DMS 273 (cell line): ENCODE measurements at regions not wholly inside any gene's neighbourhood (a gene's known extent, or its start where the extent isn't known, plus 50 kb on each side); places are given as distances from the start of the nearest gene placed in this dataset.
"Not testable (repeated sequence)": the region's sequence is repeated elsewhere in the genome, so short reads cannot be mapped to it uniquely, and the experiment has no call there.

Experiments used
- DNase-seq: peaks from one replicate; lab custom pipeline; 2025; ENCODE audit not compliant: unreplicated experiment; lab: John Stamatoyannopoulos, UW

DNA sequence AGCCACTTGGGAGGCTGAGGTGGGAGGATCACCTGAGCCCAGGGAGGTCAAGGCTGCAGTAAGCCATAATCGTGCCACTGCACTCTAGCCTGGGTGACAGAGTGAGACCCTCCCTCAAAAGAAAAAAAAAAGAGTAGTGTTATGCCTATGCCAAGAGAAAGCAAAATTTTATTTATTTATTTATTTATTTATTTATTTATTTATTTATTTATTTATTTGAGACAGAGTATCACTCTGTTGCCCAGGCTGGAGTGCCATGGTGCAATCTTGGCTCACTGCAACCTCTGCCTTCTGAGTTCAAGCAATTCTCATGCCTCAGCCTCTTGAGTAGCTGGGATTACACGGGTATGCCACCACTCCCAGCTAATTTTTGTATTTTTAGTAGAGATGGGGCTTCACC, 72.6 kb upstream of the RAPGEF2 start:
- not testable (repeated sequence) for DNase-seq

DNA sequence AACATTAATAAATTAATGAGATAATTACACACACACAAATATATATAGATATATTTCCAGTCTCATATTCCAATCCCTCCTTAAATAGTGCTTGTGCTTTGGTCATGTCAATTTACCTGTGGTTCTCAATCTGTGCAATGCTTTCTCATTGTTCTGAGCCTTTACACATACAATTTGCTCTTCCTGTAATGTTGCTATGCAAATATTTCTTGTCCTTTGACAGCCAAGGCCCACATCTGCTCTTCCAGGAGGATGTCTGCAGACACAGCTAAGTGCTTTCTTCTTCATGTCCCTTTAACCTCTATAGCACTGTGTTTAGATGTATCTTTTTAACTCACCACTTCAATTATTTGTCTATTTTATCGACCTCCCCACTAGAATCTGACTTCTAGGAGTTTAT, 67.3 kb upstream of the RAPGEF2 start:
- DNase-seq: no peak

DNA sequence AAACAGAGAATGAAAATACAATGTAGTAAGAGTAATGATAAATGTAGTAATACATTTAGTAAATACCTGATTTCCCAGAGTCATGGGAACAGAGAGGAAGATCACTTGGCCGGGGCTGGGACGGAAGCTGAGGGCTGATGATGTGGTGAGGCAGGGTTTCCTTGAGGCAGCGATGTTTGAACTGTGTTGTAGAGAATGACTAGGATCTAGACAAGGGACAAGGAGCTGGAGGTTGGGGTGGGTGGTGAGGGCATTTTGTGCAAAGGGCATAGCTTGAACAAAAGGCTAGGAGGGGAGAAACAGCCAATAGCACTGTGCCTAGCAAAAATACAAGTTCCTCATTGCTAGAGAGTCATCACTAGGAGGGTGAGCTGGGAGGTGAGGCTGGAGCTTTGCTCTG, 64.3 kb upstream of the RAPGEF2 start:
- DNase-seq: no peak

DNA sequence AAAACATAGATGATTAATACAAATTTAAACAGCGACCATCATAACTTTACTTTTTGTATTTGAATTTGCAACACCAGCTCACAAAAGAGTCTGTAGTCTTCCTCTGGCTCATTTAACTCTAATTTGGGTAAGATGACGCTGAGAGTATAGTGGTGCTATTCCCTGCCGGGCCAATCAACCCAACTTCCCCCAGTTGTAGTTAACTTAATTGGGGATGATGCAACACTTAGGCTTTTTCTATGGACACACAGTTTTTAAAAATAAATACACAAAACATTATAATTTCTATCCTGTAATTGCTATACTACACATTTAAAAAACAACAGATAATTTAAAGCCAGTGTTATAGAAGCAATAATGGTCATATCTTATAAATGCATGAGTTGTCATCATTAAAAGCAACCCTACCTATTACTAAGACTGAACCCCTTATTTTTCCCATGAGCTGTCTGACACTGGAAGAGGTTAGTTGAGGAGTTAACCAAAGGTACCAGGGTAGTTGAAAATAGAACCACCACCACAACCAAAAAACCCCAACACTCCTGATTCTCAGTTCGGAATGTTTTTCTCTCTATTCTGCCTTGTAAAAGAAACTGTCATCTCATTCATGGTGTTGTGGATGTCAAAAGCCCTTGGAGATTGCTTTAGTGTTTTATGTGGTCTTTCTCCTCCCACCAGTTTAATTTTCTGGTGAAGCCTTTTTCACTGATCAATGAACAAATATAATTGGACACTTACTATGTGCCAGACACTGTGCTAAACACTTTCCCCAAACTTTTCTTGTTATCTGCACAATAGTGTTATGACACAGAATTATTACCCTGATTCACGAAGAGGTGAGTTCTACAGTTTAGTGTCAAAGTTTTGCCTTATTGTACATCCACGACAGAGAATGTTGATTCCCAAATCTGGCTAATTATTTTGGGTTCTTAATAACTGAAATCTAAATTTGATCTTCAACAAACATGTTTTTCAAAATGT, 61.5 kb upstream of the RAPGEF2 start:
- no peak for DNase-seq

DNA sequence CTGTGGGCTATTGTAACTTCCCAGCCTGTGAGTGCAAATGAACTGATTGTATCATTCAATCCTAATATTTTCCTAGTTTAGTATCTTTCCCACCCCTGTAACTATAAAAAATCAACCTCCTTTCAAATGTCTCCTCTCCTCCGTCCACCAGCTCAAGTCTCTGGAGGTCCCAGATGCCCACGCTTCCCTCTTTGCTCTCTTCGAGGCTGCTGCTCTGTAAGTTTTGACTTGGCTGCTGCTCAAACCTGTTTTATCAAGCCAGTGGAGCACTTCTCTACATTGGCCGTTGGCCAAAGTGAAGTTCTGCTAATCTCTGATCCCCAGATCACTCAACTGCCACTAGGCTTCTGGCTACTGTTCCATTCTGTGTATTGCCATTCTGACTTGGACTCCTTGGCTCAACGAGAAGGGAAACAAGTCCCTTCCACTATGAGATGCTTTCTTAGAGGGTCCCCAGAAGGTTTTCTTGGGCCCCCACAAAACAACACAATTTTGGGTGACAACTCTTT, 60.7 kb upstream of the RAPGEF2 start:
- peak; percentile 74 for DNase-seq

DNA sequence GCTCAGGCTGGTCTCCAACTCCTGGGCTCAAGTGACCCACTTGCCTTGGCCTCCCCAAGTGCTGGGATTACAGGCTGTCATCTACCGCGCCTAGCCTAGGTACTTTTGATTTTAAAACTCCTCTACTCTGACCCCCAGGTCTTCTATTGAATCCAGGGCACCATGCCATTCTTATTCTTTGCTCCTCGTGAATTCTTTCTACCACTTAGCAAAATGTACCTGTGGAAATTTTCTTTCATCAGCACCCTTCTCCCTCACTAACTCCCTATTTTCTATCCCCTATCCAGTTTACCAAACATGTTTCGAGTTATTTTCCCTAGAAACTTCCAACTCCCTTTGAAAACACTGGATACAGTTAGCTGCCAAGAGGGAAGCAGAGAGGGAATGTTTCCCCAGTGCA, 60.0 kb upstream of the RAPGEF2 start:
- DNase-seq: no peak

DNA sequence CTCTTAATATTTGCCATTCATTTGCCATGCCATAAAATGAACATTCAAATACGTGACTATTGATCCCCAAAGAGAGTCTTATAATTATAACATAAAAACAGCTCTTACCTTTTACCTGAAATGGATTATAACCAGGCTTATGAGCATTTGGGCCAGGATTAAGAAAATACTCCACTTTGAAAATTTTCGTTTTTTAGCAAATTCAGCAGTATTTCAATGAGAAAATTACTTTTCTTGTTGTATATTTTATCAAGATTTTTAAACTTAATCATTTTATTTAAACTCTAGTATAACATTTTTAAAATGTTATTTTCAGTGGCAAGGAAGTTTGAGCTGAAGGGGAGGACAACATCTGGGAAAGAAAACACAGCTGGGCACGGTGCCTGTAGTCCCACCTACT, 59.0 kb upstream of the RAPGEF2 start:
- DNase-seq: no peak

DNA sequence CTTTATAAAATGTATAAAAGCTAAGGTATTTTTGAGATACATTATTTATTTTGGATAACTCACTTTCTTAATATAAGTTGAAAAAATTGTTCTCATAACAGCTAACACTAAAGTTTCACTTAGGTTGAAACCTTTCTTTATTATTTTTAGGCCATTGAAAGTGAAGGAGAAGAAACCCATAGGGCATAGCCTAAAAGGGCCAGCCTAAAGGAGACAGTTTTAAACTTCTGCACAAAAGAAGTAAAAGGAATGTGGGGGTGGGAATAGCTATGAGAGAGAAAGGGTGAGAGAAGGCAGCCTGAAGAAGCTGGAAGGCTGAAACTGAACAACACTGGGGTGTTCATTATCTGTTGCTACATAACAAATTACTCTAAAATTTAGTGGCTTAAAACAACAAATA, 57.6 kb upstream of the RAPGEF2 start:
- no peak for DNase-seq

DNA sequence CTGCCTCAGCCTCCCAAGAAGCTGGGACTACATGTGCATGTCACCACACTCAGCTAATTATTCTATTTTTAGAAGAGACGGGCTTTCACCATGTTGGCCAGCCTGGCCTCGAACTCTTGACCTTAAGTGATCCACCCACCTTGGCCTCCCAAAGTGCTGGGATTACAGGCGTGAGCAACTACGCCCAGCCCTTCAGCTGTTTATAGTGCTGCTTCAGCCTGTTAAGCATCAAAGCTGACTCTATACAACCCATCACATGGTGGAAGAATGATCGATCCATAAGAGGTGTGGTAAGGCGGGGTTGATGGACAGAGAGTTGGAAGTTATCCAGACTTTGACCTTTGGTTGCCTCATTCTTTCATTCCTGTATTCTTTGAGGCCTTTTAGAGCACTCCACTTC, 56.2 kb upstream of the RAPGEF2 start:
- DNase-seq: no peak

DNA sequence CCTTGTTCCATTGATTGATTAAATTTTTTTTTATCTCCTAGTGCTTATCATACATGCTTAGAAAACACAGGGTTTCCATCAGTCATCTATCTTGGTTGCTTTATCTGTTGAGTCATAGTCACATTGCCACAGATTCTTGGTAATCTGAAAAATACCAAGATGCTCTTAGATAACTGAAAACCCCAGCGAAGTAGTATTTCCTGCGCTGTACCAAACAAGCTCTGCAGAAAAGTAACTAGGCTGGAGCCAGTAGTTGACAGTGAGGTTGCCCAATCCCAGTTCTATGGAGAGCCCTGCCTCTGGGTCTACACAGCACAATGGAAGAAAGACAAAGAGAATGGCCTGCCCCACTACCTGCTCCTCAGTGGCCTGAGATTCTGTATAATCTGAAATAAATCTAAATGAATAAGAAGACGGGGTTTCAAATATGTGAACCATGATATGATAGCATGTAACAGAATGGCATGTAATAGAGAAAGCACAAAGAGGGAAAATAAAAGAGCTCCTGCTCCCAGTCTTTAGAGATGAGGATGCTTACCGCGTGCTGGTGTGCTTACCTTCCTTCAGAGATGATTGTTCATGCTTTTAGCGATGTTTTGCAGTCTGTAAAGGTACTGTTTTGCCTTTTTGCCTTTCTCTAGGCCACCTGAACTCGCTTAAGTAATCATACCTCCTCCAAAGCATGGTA, 55.3 kb upstream of the RAPGEF2 start:
- peak; percentile 2 for DNase-seq

DNA sequence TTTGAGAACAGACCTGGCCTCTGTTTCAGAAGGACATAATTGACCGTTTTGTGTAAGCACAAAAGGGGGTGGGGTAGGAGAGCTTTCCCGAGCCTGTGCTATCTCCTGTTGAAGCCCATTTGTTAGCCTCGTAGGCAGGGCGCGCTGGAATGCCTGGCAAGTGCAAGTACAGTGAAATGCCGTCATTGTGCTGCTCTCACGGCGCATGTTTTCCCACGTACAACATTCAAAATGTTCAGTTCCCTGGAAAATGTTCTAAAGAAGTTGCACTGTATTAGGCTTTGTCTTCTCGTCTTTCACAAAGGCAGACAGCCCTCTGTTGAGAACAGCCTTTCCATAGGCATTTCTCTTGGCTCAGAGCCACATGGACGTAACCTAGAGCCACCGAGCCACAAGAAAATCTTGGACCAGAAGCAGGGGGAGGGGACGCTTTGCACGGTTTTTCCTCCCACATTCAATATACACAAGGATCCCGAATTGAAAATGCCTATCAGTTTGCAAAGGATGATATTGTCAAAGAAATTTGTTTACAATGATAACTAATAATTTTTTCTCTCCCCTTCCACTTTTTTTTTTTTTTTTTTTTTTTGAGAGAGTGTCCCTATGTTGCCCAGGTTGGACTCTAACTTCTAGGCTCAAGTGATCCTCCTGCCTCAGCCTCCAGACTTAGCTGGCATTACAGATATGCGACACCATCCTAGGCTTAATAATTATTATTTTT, 54.6 kb upstream of the RAPGEF2 start:
- DNase-seq: peak; percentile 53

DNA sequence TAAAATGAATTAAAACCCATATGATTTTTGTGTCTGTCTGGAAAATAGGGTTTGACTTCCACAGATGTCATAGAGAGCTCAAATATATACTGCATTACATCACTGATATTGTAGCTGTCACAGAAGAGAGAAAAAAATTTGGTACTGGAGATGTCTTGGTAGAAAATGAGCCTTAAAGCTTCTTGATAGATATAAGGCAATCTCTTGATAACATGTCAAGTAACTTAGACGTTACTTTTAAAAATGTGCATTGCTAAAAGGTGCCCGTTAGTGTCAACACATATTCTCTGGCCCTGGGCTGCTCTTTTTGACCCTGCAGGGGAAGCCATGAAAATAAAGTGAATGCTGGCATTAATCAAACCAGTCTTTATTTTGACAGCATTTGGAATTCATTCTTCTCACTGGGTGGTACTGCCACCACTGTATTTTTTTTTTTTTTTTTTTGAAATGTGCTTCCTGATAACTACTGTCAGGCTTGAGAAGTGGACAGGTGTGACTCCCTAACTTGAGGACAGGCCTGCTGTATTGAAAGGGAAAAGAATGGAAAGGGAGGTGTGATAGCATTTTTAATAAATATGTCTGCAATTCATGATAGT, 53.0 kb upstream of the RAPGEF2 start:
- no peak for DNase-seq

DNA sequence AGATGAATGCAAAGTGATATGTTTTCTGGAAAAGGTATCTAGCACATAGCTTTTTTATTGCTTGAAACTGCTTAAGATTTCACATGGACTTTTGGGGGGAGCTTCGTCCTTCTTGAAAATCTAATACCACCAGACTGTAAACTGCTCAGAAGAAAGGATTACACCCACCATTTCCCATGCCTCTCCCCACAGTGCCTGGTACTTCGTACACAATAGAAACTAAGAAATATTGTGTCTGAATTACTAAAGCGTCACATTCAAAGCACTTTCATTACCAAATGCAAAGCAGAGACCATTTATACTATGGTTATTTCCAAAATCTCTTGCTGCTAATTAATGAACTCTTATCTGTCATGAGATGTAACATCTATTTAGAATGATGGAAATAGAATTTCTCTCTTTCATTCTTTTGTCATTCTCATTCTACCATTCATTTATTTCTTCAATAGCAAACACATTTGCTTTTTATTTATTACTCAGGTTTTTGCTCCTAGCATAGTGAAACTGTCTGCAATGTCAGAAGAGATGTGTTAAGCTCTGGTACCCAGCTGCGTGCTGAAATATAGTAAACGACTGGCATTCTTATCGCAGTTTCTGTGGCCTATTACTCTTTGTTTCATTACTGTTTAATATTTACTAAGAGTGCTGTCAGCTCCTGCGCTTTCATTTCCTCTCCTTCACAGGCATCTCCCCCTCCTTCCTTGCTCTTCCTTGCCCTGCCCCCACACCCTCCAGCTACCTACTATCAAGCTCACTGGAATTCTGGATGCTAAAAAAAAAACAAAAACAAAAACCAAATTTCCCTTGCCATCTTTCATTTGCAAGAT, 51.4 kb upstream of the RAPGEF2 start:
- DNase-seq: no peak

DNA sequence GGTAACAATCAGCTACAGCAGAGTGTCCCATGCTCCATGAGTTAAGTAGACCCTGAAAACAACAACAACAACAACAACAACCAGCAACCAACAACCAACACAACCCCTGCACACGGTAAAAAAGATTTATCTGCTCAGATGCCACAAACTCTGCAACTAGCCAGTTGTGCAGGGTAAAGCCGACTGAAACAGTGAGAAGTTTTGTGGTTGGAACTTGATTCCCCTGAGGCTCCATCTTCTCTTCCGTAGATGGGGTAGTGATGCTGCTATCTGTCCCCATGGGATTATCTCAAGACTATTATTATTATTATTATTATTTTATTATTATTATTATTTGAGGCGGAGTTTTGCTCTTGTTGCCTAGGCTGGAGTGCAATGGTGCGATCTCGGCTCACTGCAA, 50.6 kb upstream of the RAPGEF2 start:
- DNase-seq: no peak
